HFFc6 (cell line): ENCODE measurements at regions not wholly inside any gene's neighbourhood (a gene's known extent, or its start where the extent isn't known, plus 50 kb on each side); places are given as distances from the start of the nearest gene placed in this dataset.
"Not testable (repeated sequence)": the region's sequence is repeated elsewhere in the genome, so short reads cannot be mapped to it uniquely, and the experiment has no call there.

Source experiments
- DNase-seq: peaks from one replicate; pipeline ENCODE4 v3.0.0-alpha.2; 2018
- H3K27ac Mint-ChIP-seq: 2 replicates; pipeline ENCODE4 v1.8.0; 2020; ENCODE audit warnings: mild to moderate bottlenecking, mixed read lengths
- H3K27me3 Mint-ChIP-seq: 2 replicates; pipeline ENCODE4 v1.8.0; 2021; ENCODE audit warnings: mild to moderate bottlenecking, moderate library complexity, mixed read lengths; ENCODE audit not compliant: insufficient read depth
- H3K36me3 Mint-ChIP-seq: 2 replicates; pipeline ENCODE4 v1.8.0; 2021; ENCODE audit warnings: low read depth, mixed read lengths
- H3K4me1 Mint-ChIP-seq: 2 replicates; pipeline ENCODE4 v1.8.0; 2020; ENCODE audit warnings: low read depth, mixed read lengths
- H3K4me3 Mint-ChIP-seq: 2 replicates; pipeline ENCODE4 v1.8.0; 2020; ENCODE audit warnings: mild to moderate bottlenecking, moderate library complexity, mixed read lengths
- H3K9me3 Mint-ChIP-seq: 2 replicates; pipeline ENCODE4 v1.8.0; 2020; ENCODE audit warnings: mild to moderate bottlenecking, mixed read lengths
- TF ChIP-seq, protein P1 (sequence below): fragments of 200-600 bp; sonication (generic); IDR thresholded peaks from 2 replicates; pipeline ENCODE4 v1.5.0; 2021; ENCODE audit warnings: antibody characterized with exemption, mild to moderate bottlenecking

DNA sequence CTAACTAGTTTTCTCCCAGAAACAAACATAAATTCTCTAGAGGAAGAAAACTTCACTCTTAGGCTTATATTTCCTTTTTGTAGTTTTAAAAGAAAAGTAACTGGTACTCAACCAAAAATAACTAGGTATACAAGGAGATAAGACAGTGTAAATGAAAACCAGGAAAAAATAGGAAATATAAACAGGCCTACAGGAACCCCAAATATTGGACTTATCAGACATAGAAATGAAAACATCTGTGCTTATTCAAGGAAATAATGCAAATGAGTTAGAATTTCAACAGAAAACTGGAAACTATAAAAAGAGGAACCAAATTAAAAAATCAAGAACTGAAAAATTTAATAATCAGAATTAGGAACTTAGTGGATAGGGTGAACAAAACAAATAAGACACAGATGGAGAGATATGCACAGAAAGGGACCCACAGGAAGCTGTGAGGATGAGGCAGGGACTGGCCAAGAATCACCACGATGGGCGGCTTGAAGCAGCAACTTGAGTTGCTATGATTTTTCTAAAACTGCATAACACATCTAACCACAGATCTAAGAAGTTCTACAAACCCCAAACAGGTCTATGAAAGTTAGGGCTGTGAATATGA is 67.5 kb upstream of the ACTRT2 start:
- no peaks in the 10 kb centered on the region; the same call in none of the 2 replicates for H3K27me3 Mint-ChIP-seq
- peaks cover 79% of the 10 kb centered on the region for H3K9me3 Mint-ChIP-seq
- H3K36me3 Mint-ChIP-seq, result peaks cover 4% of the 10 kb centered on the region; the same call in 1 of the 2 replicates
- no peak overlapping the region for H3K4me3 Mint-ChIP-seq
- no peaks in the 10 kb centered on the region for H3K4me1 Mint-ChIP-seq
- no peak overlapping the region for H3K27ac Mint-ChIP-seq
- TF ChIP-seq, protein P1, sequence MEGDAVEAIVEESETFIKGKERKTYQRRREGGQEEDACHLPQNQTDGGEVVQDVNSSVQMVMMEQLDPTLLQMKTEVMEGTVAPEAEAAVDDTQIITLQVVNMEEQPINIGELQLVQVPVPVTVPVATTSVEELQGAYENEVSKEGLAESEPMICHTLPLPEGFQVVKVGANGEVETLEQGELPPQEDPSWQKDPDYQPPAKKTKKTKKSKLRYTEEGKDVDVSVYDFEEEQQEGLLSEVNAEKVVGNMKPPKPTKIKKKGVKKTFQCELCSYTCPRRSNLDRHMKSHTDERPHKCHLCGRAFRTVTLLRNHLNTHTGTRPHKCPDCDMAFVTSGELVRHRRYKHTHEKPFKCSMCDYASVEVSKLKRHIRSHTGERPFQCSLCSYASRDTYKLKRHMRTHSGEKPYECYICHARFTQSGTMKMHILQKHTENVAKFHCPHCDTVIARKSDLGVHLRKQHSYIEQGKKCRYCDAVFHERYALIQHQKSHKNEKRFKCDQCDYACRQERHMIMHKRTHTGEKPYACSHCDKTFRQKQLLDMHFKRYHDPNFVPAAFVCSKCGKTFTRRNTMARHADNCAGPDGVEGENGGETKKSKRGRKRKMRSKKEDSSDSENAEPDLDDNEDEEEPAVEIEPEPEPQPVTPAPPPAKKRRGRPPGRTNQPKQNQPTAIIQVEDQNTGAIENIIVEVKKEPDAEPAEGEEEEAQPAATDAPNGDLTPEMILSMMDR, result no peak
- DNase-seq, result no peak

DNA sequence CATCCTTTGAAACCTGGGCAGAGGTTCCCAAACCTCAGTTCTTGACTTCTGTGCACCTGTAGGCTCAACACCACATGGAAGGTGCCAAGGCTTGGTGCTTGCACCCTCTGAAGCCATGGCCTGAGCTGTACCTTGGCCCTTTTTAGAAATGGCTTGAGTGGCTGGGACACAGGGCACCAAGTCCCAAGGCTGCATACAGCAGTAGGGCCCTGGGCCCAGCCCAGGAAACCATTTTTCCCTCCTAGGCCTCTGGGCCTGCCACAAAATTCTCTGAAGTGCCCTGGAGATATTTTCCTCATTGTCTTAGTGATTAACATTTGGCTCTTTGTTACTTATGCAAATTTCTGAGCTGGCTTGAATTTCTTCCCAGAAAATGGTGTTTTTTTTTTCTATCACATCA is 65.6 kb upstream of the ACTRT2 start:
- H3K36me3 Mint-ChIP-seq, result peaks cover 4% of the 10 kb centered on the region; the same call in 1 of the 2 replicates
- no peak for DNase-seq
- H3K9me3 Mint-ChIP-seq, result peaks cover 81% of the 10 kb centered on the region
- no peak overlapping the region for H3K27ac Mint-ChIP-seq
- H3K4me1 Mint-ChIP-seq, result no peaks in the 10 kb centered on the region
- H3K4me3 Mint-ChIP-seq, result no peak overlapping the region
- H3K27me3 Mint-ChIP-seq, result no peaks in the 10 kb centered on the region; the same call in none of the 2 replicates
- TF ChIP-seq, protein P1, result no peak

DNA sequence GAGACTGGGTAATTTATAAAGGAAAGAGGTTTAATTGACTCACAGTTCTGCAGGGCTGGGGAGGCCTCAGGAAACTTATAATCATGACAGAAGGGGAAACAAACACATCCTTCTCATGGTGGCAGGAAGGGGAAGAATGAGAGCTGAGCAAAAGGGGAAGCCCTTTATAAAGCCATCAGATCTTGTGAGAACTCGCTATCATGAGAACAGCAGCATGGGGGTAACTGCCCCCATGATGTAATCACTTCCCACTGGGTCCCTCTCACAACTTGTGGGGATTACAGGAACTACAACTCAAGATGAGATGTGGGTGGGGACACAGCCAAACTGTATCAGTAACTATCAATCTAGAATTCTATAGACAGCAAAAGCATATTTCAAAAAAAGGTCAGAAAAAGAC is 64.7 kb upstream of the ACTRT2 start:
- DNase-seq, result no peak
- no peak overlapping the region for H3K27ac Mint-ChIP-seq
- no peaks in the 10 kb centered on the region; the same call in 1 of the 2 replicates for H3K27me3 Mint-ChIP-seq
- TF ChIP-seq, protein P1, result no peak
- H3K4me3 Mint-ChIP-seq, result no peak overlapping the region
- no peaks in the 10 kb centered on the region for H3K4me1 Mint-ChIP-seq
- peaks cover 75% of the 10 kb centered on the region for H3K9me3 Mint-ChIP-seq
- H3K36me3 Mint-ChIP-seq, result peaks cover 3% of the 10 kb centered on the region; the same call in 1 of the 2 replicates

DNA sequence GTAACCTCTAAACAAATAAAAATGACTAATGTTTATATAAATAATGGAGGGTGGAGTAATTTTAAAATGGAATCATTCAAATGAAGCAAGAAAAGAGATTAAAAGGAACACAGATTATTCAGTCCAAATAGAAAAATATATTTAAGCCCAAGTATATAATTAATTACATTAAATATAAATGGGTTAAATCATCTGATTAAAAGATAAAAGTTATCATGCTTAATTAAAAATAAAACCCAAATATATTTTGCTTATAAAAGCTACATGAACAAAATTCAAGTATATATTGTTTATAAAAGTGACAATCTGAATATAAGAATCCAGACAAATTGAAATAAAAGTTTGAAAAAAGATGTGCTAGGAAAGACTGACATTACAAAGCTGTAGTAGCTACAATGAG is 63.9 kb upstream of the ACTRT2 start:
- H3K4me1 Mint-ChIP-seq, result no peaks in the 10 kb centered on the region
- no peak for DNase-seq
- H3K36me3 Mint-ChIP-seq, result no peaks in the 10 kb centered on the region
- TF ChIP-seq, protein P1, result no peak
- peaks cover 75% of the 10 kb centered on the region for H3K9me3 Mint-ChIP-seq
- H3K4me3 Mint-ChIP-seq, result no peak overlapping the region
- no peaks in the 10 kb centered on the region for H3K27me3 Mint-ChIP-seq
- H3K27ac Mint-ChIP-seq, result no peak overlapping the region

DNA sequence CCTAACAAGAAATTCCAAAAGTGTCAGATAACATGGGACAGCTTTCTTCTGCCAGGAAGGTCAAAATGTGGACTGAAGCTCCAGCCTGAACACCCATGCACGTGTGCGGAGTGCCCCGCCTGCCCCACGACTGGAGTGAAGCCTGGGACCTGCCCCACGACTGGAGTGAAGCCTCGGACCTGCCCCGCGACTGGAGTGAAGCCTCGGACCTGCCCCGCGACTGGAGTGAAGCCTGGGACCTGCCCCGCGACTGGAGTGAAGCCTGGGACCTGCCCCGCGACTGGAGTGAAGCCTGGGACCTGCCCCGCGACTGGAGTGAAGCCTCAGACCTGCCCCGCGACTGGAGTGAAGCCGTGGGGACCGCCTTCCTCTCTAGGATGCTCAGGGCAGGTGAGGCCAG is 61.4 kb upstream of the ACTRT2 start:
- H3K9me3 Mint-ChIP-seq, result peaks cover 69% of the 10 kb centered on the region
- not testable (repeated sequence) for H3K4me1 Mint-ChIP-seq, H3K4me3 Mint-ChIP-seq, H3K27ac Mint-ChIP-seq, H3K27me3 Mint-ChIP-seq, H3K36me3 Mint-ChIP-seq, DNase-seq

DNA sequence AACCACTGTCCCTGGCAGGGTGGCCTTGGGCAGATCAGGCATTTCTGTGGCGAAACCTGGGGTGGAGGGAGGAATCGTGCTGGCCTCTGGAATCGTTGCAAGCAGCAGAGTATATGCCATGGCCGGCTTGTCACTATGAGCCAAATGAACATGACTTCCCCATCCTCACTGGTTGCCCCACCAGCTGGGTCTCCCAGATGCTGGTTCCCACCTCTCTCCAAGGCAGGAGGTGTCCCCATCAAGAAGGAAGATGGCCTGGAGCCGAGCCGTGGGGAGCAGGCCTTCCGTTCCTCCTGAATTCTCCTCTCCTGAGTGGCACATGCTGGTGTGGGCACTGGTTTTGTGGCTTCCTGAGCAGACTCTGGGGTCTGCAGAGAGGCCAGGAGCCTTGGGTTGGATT is 60.2 kb upstream of the ACTRT2 start:
- DNase-seq, result no peak
- Mint-ChIP-seq H3K27me3 (peaks cover 4% of the 10 kb centered on the region; the same call in 1 of the 2 replicates), H3K4me3 (no peak overlapping the region), H3K36me3 (no peaks in the 10 kb centered on the region; the same call in 1 of the 2 replicates), H3K9me3 (peaks cover 57% of the 10 kb centered on the region), H3K4me1 (no peaks in the 10 kb centered on the region), H3K27ac (no peak overlapping the region)
- TF ChIP-seq, protein P1, result no peak
